GF-D8 (cell line): ENCODE measurements at regions not wholly inside any gene's neighbourhood (a gene's known extent, or its start where the extent isn't known, plus 50 kb on each side); places are given as distances from the start of the nearest gene placed in this dataset.

Experiments
- DNase-seq: peaks from one replicate; lab custom pipeline; 2025; lab: John Stamatoyannopoulos, UW

DNA sequence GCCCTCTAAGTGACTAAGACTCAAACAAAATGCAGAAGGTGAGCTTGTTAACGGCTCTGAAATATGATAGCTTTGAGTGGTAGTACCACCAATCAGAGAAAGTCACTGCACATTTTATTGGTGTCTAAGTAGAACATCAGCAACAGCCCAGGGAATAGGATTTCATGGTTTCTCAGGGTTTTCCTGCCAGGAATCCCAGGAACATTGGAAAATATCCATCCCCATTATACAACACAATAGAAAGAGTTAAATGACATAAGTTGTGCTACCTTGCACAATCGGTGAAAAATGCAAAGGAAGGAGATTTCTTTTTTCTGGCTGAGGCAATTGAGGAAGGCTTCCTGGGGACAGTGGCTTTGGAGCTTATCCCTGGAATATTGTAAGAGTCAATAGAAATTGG is 283.1 kb downstream of the HLX start:
- DNase-seq: no peak

DNA sequence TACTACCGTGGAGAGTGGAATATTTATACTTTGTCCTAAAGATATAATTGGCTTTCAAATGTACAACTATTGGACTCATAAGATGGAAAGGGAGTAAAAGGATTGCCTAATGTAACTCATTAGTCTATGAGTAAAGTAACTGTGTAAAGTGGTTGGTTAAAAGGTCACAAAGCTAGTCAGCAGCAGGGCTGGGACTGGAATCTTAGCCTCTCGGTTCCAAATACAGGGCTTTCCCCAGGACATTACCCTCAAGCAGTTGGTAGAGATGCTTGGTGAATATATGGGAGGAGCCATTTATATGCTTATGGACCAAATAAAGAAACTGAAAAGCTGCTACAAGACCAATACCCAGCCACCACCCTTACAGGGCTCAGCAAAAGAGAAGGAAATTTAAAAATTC is 283.7 kb downstream of the HLX start:
- DNase-seq: no peak

DNA sequence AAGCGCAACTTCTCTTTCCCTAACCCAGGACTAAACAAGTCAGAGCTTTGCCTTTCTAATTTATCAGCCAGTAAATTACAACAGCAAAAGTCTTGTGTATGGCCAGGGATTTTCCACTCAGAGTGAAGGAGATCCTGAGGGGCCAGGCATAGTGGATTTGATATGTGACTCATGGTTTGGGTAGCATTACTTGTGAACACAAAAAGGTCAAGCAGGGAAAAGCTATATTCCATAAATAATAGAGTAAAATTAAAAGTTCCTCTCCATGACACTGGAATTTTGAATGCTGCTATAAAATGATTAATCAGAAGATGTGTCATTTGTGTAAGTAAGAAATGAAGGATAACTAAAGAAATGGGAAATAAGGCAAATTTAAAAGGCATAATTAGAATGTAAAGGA is 284.8 kb downstream of the HLX start:
- no peak for DNase-seq

DNA sequence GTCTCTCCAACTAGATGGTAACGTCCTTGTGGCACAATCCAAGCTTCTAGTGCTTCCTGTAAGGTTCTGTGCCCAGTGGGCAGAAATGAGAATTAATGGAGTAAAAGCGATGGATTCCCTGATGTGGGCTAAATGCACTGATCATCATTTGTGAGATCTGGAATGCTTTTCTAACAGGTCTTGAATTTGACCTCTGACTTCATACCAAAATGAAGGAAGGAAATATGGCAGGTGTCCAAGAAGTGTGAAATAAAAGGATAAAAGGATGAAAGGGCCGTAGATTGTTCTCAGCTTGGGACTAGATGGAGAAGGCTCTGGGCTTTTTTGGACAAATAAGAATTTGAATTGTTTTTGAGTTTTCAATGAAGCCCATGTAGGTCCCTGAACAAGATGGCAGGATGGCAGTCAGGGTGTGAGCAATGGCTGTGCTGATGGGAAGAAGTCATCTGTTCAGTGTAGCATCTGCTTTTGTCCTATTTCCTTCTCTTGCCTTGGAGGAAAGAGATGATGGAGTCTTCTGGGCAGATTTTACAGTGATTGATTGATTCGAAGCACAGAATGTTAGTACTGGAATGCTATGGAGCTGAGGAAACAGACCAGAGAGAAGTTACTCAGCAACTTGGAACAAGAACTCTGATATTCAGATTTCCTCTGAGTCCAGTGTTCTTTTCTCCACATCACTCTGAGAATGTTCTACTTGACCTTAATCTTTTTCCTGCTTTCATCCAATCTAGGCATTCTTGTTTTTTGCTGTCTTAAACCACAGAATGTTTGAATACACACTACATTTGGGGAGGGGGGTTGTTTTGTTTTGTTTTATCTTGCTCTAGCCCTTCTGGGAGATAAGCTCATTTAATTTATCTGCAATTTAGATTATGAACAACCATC is 286.0 kb downstream of the HLX start:
- no peak for DNase-seq

DNA sequence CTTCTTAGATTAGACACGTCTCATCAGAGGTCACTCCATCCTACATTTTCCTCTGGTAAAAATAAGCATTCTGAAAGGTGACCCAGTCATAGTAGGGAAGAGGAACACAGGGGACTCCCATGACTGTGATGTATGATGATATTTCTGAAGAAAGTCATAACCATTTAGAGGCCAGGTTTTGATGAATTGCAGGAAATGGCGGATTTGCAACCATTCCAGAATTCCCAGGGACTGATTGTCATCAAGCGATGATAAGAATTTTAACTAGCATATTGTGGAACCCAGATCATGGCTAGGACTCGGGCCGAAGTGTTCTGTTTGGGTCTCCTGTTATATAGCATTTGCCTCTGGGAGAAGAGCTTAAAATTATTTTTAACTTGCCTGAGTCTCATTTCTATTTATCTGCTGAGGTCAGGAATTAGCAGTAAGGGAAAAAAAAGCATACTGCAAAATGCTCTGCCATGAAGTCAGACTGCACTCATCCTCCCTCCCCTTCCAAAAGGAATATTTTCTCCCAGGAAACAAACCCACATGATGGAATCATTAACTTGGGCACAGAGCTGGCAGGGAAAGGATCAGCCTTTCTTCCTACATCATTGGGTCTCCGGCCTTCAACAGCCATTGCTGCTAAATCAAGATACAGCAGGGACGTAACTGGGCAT is 286.7 kb downstream of the HLX start:
- no peak for DNase-seq

DNA sequence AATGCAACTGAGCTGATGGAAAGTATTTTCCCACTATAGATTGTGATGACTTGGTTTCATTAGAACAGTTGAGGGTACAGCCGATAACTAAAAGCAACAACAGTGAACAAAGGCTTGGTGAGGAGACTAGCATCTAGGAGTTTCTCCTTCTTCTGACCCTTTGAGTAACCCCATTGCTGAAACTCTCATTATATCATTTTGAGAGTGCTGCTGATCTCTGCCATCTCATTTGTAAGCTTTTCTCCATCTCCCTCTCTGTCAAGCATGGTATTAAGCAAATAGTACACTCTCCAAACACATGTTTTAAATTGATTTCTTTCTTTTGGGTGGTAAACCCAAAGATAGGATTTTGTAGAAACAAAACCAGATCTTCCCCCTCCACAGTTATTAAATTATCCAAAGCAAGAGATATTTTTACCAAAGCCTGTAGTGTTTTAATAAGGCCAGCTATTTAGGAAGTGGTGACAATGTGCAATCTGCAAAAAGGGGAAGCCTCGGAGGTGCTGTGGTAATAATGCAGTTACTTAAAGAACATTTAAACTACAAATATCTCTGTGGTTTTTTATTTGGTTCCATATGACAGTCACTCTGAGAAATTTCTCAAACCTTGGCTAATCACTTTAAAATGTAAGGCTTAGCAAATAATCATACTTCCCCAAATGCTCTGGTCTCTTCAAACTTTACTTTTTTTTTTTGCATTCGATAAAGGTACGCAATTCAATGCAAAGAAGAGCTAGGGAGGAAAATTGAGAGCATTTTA is 287.5 kb downstream of the HLX start:
- DNase-seq: peak; percentile 96

DNA sequence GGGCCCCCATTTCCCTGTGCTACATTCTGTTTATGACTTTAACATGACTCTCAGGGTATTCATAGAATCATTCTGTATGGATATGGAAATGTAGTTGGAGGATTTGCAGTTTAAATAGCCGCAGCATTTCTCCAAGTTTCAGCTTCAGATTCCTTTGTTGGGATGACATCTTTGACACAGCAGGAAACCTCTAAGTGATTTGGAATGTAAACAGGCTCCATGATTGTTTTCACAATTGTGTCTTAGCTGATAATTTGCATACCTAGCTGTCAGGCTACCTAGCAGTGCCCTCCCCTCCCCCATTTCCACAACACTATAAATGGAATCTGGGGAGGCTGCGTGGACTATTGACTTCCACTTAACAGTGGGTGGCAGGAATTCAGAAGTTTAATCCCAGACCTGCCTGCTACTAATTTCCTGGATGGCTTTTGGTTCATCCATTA is 290.2 kb downstream of the HLX start:
- no peak for DNase-seq

DNA sequence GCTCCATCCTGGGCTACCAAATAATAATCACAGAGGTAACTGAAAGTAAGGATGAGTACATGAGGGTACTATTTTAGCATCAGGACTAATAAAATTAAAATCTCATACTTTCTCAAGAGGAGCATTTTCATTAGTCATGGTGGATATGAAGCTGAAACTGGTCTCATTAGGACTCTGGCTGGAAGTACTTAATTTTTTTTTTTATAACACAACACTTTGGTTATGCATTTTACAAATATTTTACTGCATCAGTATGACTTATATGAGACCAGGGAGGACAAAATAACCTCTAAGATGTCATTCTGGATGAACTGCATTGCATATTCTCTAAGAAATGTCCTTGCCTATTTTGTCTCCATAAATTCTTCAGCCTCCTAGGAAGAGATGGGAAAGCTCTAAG is 290.9 kb downstream of the HLX start:
- DNase-seq: no peak

DNA sequence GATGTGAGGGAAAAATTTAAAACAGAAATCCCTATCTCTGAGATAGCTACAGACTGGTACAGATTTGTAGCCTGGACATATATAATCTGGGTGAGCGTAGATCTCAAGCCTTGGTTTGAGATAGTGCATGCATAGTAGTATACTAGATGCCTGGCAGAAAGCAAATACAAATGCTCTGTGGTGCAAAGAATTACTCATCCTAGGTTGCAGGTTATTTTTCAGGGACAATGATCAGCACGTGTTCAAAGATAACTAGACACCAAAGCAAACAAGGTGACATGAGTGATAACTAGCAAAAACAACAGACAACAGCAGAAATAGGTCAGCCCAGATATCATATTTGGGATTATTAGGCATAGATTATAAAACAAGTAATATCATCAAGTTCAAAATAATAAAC is 292.5 kb downstream of the HLX start:
- no peak for DNase-seq

DNA sequence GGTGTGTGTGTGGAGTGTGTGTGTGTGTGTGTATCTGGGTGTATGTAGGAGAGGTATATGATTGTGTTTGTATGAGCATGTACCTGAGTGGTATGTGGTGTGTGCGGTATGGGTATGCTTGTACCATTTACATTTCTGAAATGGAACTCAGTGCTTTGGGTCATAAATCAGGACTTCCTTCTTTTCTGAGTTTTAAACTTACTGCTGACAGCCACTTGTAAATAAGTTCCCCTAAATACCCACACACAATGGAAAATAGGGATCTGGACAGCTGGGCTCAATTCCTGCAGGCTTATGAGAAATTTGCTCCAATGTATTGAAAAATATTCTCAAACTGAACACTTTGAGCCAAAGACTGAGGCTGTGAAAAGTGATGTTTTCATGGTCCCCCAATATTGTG is 293.6 kb downstream of the HLX start:
- DNase-seq: no peak

DNA sequence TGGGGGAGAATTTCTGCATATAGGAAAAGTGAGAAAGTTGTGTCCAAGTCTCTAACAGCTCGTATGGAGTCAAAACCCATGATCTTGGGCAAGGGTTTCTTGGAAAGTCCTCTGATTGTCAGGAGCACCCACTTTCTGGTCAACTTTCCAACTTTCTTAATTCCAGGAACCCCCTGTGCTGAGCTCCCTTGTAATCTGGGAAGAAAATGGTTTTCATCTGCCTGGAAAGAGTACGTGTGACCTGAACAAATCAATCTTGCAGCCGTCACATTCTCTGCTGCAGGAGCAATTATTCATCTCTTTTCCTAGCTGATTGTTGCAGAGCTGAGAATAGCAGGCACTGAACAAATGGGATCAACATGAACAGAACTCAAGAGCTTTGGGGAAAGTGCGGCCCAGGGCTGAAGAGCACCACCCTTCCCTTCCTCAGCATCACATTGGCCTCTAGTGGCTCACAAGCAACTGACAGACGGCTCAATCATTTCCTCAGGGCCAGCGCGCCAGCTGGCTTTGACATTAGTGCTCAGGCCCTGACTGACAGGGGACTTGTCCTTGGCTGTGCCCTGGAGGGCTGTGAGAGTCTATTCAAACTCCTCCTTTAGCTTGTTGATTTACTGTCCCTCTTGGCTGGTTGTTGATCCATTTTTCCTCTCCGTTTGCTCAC is 295.2 kb downstream of the HLX start:
- DNase-seq: no peak

DNA sequence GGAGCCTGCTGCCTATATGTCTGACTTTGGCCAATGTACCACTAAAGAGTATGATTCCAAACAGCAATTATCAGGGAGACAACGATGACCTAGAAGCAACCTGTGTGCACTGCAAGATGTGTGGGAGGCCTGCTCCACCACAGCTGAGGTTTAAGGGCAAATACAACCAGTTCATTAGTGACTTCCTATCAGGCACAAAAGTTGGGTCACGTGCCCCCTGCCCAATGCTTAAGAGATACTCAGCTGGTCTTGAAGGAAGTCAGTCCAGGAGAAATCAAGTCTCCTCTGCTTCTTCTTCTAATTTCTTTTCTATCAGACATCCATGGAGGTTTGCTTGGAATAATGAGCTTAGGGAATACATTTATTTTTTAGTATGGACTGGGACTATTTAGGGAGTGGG is 296.0 kb downstream of the HLX start:
- DNase-seq: no peak

DNA sequence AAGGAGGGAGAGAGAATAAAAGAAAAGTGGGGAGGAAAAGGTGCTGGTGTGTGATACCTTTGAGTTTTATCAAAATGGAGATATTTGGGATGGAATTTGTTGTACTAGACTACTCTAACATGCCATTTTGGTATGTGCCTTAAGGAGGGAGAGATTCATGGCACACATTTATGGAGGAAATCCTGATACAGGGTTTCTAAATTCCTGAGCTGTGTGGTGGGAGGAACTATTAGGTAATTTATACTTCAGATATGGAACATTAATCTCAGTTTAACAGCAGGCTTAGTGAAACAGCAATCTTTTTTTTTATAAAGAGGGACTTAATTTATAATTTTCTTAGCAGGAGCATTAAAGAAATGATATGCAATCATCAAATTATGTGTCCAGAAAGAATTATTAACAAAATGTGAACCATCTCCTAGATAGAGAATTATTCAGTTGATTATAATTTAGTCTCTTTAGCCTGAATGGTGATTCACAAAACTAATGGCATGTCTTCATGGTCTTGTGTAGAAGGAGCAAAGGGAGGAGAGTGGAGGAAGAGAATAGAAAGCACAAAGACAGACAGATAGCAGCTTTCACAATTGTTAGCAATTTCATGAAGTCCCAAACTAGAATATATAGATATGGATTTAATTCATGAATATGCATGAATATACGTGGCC is 301.6 kb downstream of the HLX start:
- no peak for DNase-seq

DNA sequence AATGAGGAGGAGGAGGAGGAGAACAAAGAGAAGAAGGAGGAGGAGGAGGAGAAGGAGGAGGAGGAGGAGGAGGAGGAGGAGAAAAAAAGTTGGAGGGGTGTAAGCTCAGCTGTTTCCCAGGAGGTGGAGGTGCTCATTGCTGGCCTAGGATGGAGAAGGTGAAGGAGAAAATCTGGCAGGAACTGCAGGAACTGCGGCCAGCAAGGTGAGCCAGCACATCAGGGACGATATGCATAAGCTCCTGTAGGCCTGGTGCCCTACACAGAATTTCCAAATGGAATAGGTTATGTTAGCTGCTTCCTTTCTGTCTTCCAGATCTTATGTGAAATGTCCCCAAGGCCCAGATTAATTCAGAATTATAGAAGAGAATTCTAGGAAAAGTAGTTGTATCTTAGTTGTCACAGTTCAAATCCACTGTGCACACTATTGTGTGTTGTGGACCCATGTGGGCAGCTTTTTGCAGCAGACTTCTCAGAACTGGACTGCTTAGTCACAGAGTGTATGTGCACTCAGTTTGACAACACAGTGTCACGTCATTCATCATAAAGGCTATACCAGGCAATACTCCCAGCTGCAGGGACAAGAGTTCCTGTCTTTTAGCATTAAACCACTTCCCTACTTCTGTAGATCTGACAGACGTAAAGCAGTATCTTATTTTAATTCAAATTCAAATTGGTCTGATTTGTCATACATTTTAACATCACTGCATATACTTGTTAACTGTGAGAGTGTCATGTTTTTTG is 303.7 kb downstream of the HLX start:
- DNase-seq: no peak

DNA sequence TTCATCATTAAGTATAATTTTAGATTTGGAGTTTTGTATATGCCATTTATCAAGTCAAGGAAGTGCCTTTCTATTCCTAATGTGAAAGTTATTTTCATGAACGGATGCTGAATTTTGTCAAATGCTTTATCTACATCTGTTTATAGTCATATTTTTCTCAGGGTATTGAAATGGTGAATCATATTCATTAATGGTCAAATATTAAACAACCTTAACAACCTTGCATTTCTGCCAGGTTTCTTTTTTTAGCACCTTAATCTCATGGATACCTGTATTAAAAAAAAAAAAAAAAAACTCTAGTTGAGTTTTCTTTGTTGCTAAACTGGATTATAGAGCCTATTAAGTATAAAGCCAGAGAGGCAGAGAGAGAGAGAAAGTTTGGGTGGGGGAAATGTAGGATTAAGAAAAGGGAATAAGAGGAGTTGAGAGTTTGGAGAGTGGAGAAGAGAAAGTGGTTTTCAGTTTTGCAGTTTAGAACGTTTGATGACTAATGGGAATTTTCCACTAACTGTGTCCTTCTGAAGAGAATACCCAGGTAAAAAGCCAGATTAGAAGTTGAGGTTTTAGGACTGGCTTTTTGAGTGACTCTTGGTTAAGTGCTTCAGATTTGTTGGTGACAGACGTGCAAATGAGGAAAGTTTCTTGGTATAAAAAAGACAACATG is 305.0 kb downstream of the HLX start:
- no peak for DNase-seq

DNA sequence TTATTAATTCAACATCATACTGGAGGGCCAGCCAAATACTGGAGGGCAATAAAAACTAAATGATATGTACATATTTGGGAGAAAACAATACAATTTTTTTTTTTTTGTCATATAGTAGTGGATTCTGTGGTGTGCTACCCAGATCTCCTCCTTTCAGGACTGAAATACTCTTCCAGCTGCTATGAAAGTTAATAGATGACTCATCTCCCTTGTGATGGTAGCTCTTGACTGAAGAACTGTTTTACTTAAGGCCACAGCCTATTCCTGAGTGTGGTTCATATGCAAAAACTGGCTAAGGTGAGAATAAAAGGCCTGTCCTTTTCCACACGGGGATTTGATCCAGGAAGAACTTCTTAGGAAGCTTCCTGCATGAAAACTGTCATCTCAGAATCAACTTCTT is 307.9 kb downstream of the HLX start:
- no peak for DNase-seq

DNA sequence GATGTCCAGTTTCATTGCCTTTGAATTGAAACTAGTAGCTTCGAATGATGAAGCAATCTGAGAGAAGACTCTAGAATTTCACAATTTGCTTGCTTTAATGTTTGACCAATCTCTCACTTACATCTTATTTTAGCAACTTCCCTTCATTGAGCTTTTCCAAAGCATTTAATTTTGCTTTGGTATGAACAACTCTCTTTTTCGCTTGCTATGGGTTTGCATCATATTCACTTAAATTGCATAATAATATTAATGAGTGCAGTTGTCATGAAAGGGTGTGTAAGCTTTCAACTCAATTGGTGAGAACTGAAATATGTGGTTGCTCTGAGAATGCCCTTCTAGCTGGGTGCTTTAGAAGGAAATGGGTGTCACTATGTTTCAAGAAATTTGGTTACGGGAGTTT is 309.2 kb downstream of the HLX start:
- DNase-seq: no peak

DNA sequence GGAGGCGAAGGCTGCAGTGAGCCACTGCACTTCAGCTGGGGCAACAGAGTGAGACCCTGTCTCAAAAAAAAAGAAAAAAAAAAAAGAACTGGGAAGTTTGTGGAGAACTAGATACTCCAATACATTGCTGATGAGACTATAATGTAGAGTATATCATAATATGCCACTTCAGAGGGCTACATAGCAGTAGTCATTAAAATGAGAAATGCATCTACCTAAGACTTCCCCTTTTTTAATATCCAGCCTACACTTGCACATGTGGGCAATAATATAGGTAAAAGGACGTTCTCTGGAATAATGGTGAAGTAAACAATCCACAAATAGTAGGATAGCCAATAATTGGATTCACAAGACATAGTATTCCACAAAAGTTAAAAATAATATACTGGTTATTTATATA is 311.0 kb downstream of the HLX start:
- DNase-seq: no peak

DNA sequence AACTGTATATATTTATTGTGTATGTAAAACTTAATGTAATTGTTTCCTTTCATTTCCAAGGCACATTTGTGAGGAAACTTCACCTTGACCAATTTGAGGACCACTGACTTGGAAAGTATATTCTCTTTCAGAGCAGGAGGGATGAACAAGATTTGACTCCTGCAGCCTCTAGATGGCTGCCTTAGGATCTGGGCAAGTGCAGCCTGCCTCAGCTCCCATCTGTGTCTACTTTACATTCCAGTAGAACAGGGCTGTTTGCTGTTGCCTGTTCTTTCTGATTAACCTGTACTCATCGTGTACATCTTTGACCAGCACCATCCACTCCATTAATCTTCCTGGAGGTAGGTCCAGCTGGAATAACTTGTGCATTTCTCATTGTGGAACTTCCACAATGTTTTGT is 312.8 kb downstream of the HLX start:
- no peak for DNase-seq

DNA sequence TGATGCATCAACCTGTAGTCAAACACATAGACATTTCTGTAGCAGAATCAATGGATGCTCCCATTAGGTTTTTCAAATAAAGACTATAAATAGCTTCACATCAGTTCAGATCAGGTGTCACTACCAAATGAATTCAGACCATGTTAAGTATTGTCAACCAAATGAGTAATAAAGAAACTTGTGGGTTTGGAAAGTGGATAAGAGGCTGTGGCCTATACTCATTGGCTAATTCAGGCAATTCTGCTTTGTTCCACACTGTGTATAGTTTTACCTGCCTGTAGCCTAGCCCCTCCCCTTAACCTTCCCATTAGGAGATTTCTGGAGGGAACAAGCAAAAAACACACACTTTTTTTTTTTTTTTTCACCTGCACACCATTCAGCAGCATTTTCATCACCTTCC is 321.2 kb downstream of the HLX start:
- no peak for DNase-seq

DNA sequence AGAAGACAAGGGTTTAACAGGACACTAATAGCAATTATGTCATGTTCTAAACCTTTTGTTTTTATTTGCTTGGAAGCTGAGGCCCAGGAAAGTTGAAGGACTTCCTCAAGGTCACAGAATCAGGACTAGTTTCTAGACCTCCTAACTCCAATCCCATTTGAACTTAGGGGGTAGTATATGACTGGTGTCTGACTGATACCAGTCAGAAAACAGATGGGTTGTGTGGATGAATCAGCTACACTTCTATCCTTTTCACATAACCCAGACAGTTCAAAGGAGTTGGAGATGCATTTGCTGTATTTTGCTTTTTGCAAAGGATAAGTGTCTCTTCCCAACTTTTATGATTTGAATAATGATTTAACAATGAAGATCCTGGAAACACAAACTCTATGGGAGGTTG is 322.5 kb downstream of the HLX start:
- no peak for DNase-seq
